GM19452 (cell line): ENCODE measurements at regions not wholly inside any gene's neighbourhood (a gene's known extent, or its start where the extent isn't known, plus 50 kb on each side); places are given as distances from the start of the nearest gene placed in this dataset.

Experiments used
- ATAC-seq: cut with Tn5 transposase; IDR thresholded peaks from one replicate; pipeline ENCODE4 v1.9.1; 2021; ENCODE audit not compliant: unreplicated experiment

- ATAC-seq: no peak
Measured at GRCh38 chr18:78650926-78651325, 328.7 kb upstream of the SALL3 start.

GRCh38 chr18:78652001-78652545, 327.5 kb upstream of the SALL3 start:
- ATAC-seq: no peak

GRCh38 chr18:78655921-78656320, 323.7 kb upstream of the SALL3 start:
- no peak for ATAC-seq

- no peak for ATAC-seq
Measured at GRCh38 chr18:78656346-78656925, 323.2 kb upstream of the SALL3 start.

- no peak for ATAC-seq
Measured at GRCh38 chr18:78658531-78658930, 321.1 kb upstream of the SALL3 start.

GRCh38 chr18:78659057-78659456, 320.6 kb upstream of the SALL3 start:
- no peak for ATAC-seq

GRCh38 chr18:78659748-78660147, 319.9 kb upstream of the SALL3 start:
- ATAC-seq: no peak

- no peak for ATAC-seq
Measured at GRCh38 chr18:78660311-78660710, 319.3 kb upstream of the SALL3 start.

- no peak for ATAC-seq
Measured at GRCh38 chr18:78661316-78661715, 318.3 kb upstream of the SALL3 start.

GRCh38 chr18:78662879-78663278, 316.7 kb upstream of the SALL3 start:
- no peak for ATAC-seq

GRCh38 chr18:78664048-78664447, 315.6 kb upstream of the SALL3 start:
- no peak for ATAC-seq

GRCh38 chr18:78664848-78665247, 314.8 kb upstream of the SALL3 start:
- no peak for ATAC-seq

- ATAC-seq: no peak
Measured at GRCh38 chr18:78665644-78666043, 314.0 kb upstream of the SALL3 start.

GRCh38 chr18:78666666-78667335, 312.8 kb upstream of the SALL3 start:
- no peak for ATAC-seq

- no peak for ATAC-seq
Measured at GRCh38 chr18:78670778-78671391, 308.7 kb upstream of the SALL3 start.

GRCh38 chr18:78671551-78671950, 308.1 kb upstream of the SALL3 start:
- no peak for ATAC-seq

GRCh38 chr18:78672862-78673446, 306.7 kb upstream of the SALL3 start:
- no peak for ATAC-seq

GRCh38 chr18:78673516-78674321, 305.9 kb upstream of the SALL3 start:
- no peak for ATAC-seq

- no peak for ATAC-seq
Measured at GRCh38 chr18:78675231-78675630, 304.4 kb upstream of the SALL3 start.

- no peak for ATAC-seq
Measured at GRCh38 chr18:78676622-78677482, 302.8 kb upstream of the SALL3 start.
